MCF 10A (cell line): ENCODE measurements at regions not wholly inside any gene's neighbourhood (a gene's known extent, or its start where the extent isn't known, plus 50 kb on each side); places are given as distances from the start of the nearest gene placed in this dataset.
A peak's percentile ranks its signal among the peaks of the same experiment; 100 is the strongest.

ENCODE experiments used
- BruUV-seq: library from RNA; stranded (reverse); fragments of 400-500 nt; replicated peaks from 2 replicates; lab custom pipeline; 2021; lab: Mats Ljungman, UMichigan
- CTCF ChIA-PET: fragments of 300-600 bp; sonication (Branson Sonifier 250); formaldehyde crosslinking; extraction: SDS; loops from one replicate; lab custom pipeline; 2021; ENCODE audit warnings: antibody characterized with exemption, inconsistent platforms; lab: Yijun Ruan, JAX
- POLR2A ChIA-PET: fragments of 300-600, 350-650 bp; sonication (Branson Sonifier 250); formaldehyde crosslinking; extraction: SDS; loops from one replicate; lab custom pipeline; 2020; ENCODE audit warnings: antibody characterized with exemption, inconsistent platforms; lab: Yijun Ruan, JAX
- DNase-seq: peaks from one replicate; pipeline ENCODE4 v3.0.0-alpha.2; 2018; ENCODE audit not compliant: unreplicated experiment
- H3K27ac Mint-ChIP-seq: one replicate; pipeline ENCODE4 v1.8.0; 2022; ENCODE audit warnings: mild to moderate bottlenecking, low read depth, mixed read lengths; ENCODE audit not compliant: unreplicated experiment
- H3K27me3 Mint-ChIP-seq: one replicate; pipeline ENCODE4 v1.8.0; 2022; ENCODE audit warnings: mixed read lengths; ENCODE audit not compliant: insufficient read depth, unreplicated experiment
- H3K36me3 Mint-ChIP-seq: one replicate; pipeline ENCODE4 v1.8.0; 2022; ENCODE audit warnings: mild to moderate bottlenecking, moderate library complexity, mixed read lengths; ENCODE audit not compliant: insufficient read depth, unreplicated experiment
- H3K4me1 Mint-ChIP-seq: one replicate; pipeline ENCODE4 v1.8.0; 2022; ENCODE audit warnings: mixed read lengths; ENCODE audit not compliant: insufficient read depth, unreplicated experiment
- H3K4me3 Mint-ChIP-seq: one replicate; pipeline ENCODE4 v1.8.0; 2022; ENCODE audit warnings: mild to moderate bottlenecking, moderate library complexity, mixed read lengths; ENCODE audit not compliant: unreplicated experiment
- H3K9me3 Mint-ChIP-seq: one replicate; pipeline ENCODE4 v1.8.0; 2022; ENCODE audit warnings: mixed read lengths; ENCODE audit not compliant: unreplicated experiment
- intact Hi-C: fragments of 100-400 bp; cut with micrococcal nuclease; formaldehyde crosslinking; loops from 2 replicates; pipeline ENCODE4 v1.14.1; 2022
- TF ChIP-seq, protein P1 (sequence below): fragments of 200-600 bp; IDR thresholded peaks from one replicate; pipeline ENCODE4 v1.8.0; 2022; ENCODE audit warnings: antibody characterized with exemption, mild to moderate bottlenecking; ENCODE audit not compliant: unreplicated experiment

DNA sequence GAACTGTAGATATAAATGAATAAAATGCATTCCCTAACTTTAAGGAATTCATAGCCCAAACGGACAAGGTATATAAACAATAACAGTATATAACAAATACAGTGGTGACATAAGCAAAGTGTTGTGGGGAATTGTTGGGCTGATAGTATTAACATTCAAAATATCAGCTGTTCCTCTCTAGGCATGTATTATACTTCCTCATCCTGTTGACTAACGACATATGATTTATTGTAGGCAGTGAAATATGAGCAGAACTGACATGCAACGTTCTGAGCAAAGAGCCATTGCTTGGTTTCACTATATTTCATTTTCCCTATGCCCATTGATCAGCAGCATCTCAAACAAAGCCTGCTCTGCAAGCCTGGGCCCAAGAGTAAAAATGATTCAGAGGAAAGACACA, 143.9 kb downstream of the PTCHD1 start:
- Mint-ChIP-seq H3K4me3 (no peak overlapping the region), H3K9me3 (peaks cover 7% of the 10 kb centered on the region), H3K27ac (no peak overlapping the region), H3K4me1 (no peaks in the 10 kb centered on the region), H3K36me3 (no peaks in the 10 kb centered on the region), H3K27me3 (peaks cover 32% of the 10 kb centered on the region)
- intact Hi-C loops, result no loop called here
- TF ChIP-seq, protein P1, sequence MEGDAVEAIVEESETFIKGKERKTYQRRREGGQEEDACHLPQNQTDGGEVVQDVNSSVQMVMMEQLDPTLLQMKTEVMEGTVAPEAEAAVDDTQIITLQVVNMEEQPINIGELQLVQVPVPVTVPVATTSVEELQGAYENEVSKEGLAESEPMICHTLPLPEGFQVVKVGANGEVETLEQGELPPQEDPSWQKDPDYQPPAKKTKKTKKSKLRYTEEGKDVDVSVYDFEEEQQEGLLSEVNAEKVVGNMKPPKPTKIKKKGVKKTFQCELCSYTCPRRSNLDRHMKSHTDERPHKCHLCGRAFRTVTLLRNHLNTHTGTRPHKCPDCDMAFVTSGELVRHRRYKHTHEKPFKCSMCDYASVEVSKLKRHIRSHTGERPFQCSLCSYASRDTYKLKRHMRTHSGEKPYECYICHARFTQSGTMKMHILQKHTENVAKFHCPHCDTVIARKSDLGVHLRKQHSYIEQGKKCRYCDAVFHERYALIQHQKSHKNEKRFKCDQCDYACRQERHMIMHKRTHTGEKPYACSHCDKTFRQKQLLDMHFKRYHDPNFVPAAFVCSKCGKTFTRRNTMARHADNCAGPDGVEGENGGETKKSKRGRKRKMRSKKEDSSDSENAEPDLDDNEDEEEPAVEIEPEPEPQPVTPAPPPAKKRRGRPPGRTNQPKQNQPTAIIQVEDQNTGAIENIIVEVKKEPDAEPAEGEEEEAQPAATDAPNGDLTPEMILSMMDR, result no peak
- BruUV-seq, result no TSS peak
- POLR2A ChIA-PET, result no interaction called here
- no peak for DNase-seq
- CTCF ChIA-PET, result interaction anchor here (0.9 kb wide), 1 partner anchor 722 kb away, joined by 3 read pairs; no protein-coding TSS in a partner anchor

DNA sequence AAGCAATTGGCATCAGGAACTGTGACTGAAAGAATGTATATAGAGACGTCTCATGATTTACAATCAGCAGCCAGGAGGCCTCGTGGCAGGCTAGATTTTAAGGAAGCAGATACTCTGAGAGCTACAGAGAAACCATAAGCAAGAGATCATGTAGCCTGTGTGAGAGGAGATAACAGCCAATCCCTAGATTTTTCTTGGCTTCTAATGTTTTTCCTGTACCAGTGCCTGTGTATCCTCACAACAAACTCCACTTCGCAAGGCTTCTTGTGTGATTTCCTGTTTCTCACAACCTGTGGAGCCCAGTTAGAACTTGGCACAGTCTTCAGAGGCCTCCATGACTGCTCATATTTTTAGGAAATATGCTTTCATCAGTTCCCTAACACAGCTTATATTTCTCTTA, 147.9 kb downstream of the PTCHD1 start:
- Mint-ChIP-seq H3K27ac (no peak overlapping the region), H3K27me3 (peaks cover 7% of the 10 kb centered on the region), H3K36me3 (no peaks in the 10 kb centered on the region), H3K4me3 (no peak overlapping the region), H3K4me1 (no peaks in the 10 kb centered on the region), H3K9me3 (peaks cover 9% of the 10 kb centered on the region)
- no peak for DNase-seq
- ChIA-PET CTCF (no interaction called here), POLR2A (no interaction called here)
- BruUV-seq, result no TSS peak
- intact Hi-C loops, result no loop called here
- TF ChIP-seq, protein P1, result no peak

DNA sequence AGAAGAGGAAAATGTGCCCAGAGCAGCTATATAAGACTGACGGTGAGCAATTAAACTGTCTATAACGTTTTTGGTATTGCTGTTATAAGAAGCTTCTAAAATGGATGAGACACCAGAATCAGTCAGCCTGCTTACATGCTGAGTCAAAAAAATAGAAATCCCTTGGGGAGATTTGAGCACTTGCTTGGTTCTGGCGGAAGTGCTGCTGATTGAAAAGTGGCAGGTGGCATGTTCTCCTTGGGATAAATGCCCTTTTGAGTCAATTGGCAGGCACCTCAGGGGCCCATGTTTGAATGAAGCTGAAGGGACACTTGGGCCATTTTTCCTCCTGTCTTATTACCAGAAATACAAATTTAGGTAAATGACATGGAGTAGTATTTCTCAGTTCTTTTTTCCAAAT, 148.7 kb downstream of the PTCHD1 start:
- POLR2A ChIA-PET, result no interaction called here

DNA sequence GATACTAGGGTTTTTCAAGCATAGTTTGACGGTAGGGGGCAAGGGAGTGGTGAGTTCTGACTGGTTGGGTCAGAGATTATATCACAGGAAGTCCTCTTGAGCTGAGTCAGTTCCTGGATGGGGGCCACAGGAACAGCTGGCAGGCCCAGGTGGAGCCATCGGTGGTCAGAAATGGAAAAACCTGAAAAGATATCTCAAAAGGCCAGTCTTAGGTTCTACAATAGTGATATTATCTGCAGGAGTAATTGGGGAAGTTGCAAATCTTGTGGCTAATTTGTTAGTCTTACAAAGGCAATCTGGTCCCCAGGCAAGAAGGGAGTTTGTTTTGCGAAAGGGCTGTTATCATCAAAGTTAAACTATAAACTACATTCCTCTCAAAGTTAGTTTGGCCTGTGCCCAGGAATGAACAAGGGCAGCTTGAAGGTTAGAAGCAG, 159.3 kb downstream of the PTCHD1 start:
- TF ChIP-seq, protein P1, result no peak
- CTCF ChIA-PET, result interaction anchor here (0.5 to 0.6 kb wide), 2 partner anchors 408 to 854 kb away, joined by 3 to 4 read pairs; no protein-coding TSS in a partner anchor
- Mint-ChIP-seq H3K27ac (no peak overlapping the region), H3K4me3 (no peak overlapping the region), H3K36me3 (no peaks in the 10 kb centered on the region), H3K27me3 (peaks cover 41% of the 10 kb centered on the region), H3K4me1 (no peaks in the 10 kb centered on the region), H3K9me3 (peaks cover 7% of the 10 kb centered on the region)
- POLR2A ChIA-PET, result interaction anchor here (0.5 kb wide), 1 partner anchor 156 kb away, joined by 3 read pairs; no protein-coding TSS in a partner anchor
- intact Hi-C loops, result no loop called here
- peak; percentile 34 for DNase-seq
- no TSS peak for BruUV-seq

More for the DNA sequence above, 148.7 kb downstream of the PTCHD1 start:
- TF ChIP-seq, protein P1, result no peak
- CTCF ChIA-PET, result interaction anchor here (0.6 kb wide), 1 partner anchor 58 kb away, joined by 3 read pairs; no protein-coding TSS in a partner anchor
- no peak overlapping the region for H3K4me3 Mint-ChIP-seq
- no TSS peak for BruUV-seq
- intact Hi-C loops, result no loop called here
- peaks cover 14% of the 10 kb centered on the region for H3K9me3 Mint-ChIP-seq
- peaks cover 10% of the 10 kb centered on the region for H3K27me3 Mint-ChIP-seq
- H3K27ac Mint-ChIP-seq, result no peak overlapping the region
- no peak for DNase-seq
- H3K36me3 Mint-ChIP-seq, result no peaks in the 10 kb centered on the region
- H3K4me1 Mint-ChIP-seq, result no peaks in the 10 kb centered on the region
